ENCODE measurements at regions not wholly inside any gene's neighbourhood (a gene's known extent, or its start where the extent isn't known, plus 50 kb on each side); places are given as distances from the start of the nearest gene placed in this dataset.

GRCh38 chr5:67694810-67695191, 498.2 kb upstream of the CD180 start:
- Mint-ChIP-seq H3K4me1 (ENCODE audit: low read depth) (no peaks in the 10 kb centered on the region), H3K36me3 (ENCODE audit: low read depth) (no peaks in the 10 kb centered on the region), H3K9me3 (peaks cover 10% of the 10 kb centered on the region), H3K27me3 (ENCODE audit: insufficient read depth) (no peaks in the 10 kb centered on the region; the same call in 1 of the 2 replicates), H3K4me3 (no peak overlapping the region), H3K27ac (no peak overlapping the region)
- TF ChIP-seq CTCF (IDR thresholded peaks at IDR 0.05), result no peak
- no peak for DNase-seq

- no peak for TF ChIP-seq CTCF (IDR thresholded peaks at IDR 0.05)
- H3K27ac Mint-ChIP-seq, result no peak overlapping the region
- H3K9me3 Mint-ChIP-seq, result peaks cover 10% of the 10 kb centered on the region
- H3K4me1 Mint-ChIP-seq (ENCODE audit: low read depth), result no peaks in the 10 kb centered on the region
- no peaks in the 10 kb centered on the region; the same call in 1 of the 2 replicates for H3K27me3 Mint-ChIP-seq (ENCODE audit: insufficient read depth)
- H3K4me3 Mint-ChIP-seq, result no peak overlapping the region; the same call in 1 of the 2 replicates
- H3K36me3 Mint-ChIP-seq (ENCODE audit: low read depth), result no peaks in the 10 kb centered on the region
- peak; percentile 6 for DNase-seq
Observed at GRCh38 chr5:67693956-67694809, 497.6 kb upstream of the CD180 start.

- H3K27me3 Mint-ChIP-seq (ENCODE audit: insufficient read depth), result peaks cover 3% of the 10 kb centered on the region
- no peaks in the 10 kb centered on the region for H3K4me1 Mint-ChIP-seq (ENCODE audit: low read depth)
- no peak overlapping the region for H3K27ac Mint-ChIP-seq
- H3K9me3 Mint-ChIP-seq, result peaks cover 11% of the 10 kb centered on the region
- no peak for DNase-seq
- TF ChIP-seq CTCF (IDR thresholded peaks at IDR 0.05), result no peak
- no peaks in the 10 kb centered on the region for H3K36me3 Mint-ChIP-seq (ENCODE audit: low read depth)
- no peak overlapping the region for H3K4me3 Mint-ChIP-seq
Observed at GRCh38 chr5:67686746-67687145, 490.1 kb upstream of the CD180 start.

- Mint-ChIP-seq H3K27ac (no peak overlapping the region), H3K9me3 (peaks cover 8% of the 10 kb centered on the region), H3K36me3 (ENCODE audit: low read depth) (no peaks in the 10 kb centered on the region), H3K4me1 (ENCODE audit: low read depth) (no peaks in the 10 kb centered on the region), H3K4me3 (no peak overlapping the region), H3K27me3 (ENCODE audit: insufficient read depth) (peaks cover 3% of the 10 kb centered on the region)
- no peak for DNase-seq
- no peak for TF ChIP-seq CTCF (IDR thresholded peaks at IDR 0.05)
Observed at GRCh38 chr5:67681703-67682102, 485.1 kb upstream of the CD180 start.

- no peak for TF ChIP-seq CTCF (IDR thresholded peaks at IDR 0.05)
- DNase-seq, result no peak
Observed at GRCh38 chr5:67680099-67680498, 483.5 kb upstream of the CD180 start.

More at GRCh38 chr5:67680099-67680498, 483.5 kb upstream of the CD180 start:
- H3K4me1 Mint-ChIP-seq (ENCODE audit: low read depth), result no peaks in the 10 kb centered on the region
- no peak overlapping the region for H3K4me3 Mint-ChIP-seq
- H3K27ac Mint-ChIP-seq, result no peak overlapping the region
- peaks cover 3% of the 10 kb centered on the region for H3K27me3 Mint-ChIP-seq (ENCODE audit: insufficient read depth)
- H3K36me3 Mint-ChIP-seq (ENCODE audit: low read depth), result no peaks in the 10 kb centered on the region
- peaks cover 4% of the 10 kb centered on the region for H3K9me3 Mint-ChIP-seq

Data from HFFc6 (cell line).